Type B pancreatic cell (in vitro differentiated cells): ENCODE measurements at regions not wholly inside any gene's neighbourhood (a gene's known extent, or its start where the extent isn't known, plus 50 kb on each side); places are given as distances from the start of the nearest gene placed in this dataset.

Source experiments
- DNase-seq: peaks from one replicate; pipeline ENCODE4 v3.0.0; 2021; ENCODE audit warnings: mixed read lengths; ENCODE audit not compliant: unreplicated experiment; ENCODE audit errors: extremely low spot score
- H3K27ac Mint-ChIP-seq: 2 replicates; pipeline ENCODE4 v1.8.0; 2021; ENCODE audit warnings: mild to moderate bottlenecking, mixed read lengths
- H3K27me3 Mint-ChIP-seq: 2 replicates; pipeline ENCODE4 v1.8.0; 2021; ENCODE audit warnings: mixed read lengths
- H3K36me3 Mint-ChIP-seq: 2 replicates; pipeline ENCODE4 v1.8.0; 2021; ENCODE audit warnings: mixed read lengths
- H3K4me1 Mint-ChIP-seq: one replicate; pipeline ENCODE4 v1.8.0; 2021; ENCODE audit warnings: mixed read lengths; ENCODE audit not compliant: unreplicated experiment
- H3K4me3 Mint-ChIP-seq: 2 replicates; pipeline ENCODE4 v1.8.0; 2021; ENCODE audit warnings: mild to moderate bottlenecking, mixed read lengths
- H3K9me3 Mint-ChIP-seq: 2 replicates; pipeline ENCODE4 v1.8.0; 2021; ENCODE audit warnings: mixed read lengths
- CTCF ChIP-seq: fragments of 200-600 bp; sonication (generic); conservative IDR thresholded peaks from 2 replicates; pipeline ENCODE4 v1.5.0; 2021; ENCODE audit warnings: antibody characterized with exemption, mild to moderate bottlenecking

GRCh38 chr21:35351434-35351833 is 302.3 kb upstream of the RUNX1 start:
- Mint-ChIP-seq H3K27ac (no peak overlapping the region), H3K4me1 (peaks cover 4% of the 10 kb centered on the region), H3K4me3 (no peak overlapping the region), H3K36me3 (no peaks in the 10 kb centered on the region), H3K9me3 (no peaks in the 10 kb centered on the region), H3K27me3 (peaks cover 14% of the 10 kb centered on the region)
- no peak for TF ChIP-seq CTCF
- DNase-seq, result no peak

- no peaks in the 10 kb centered on the region for H3K36me3 Mint-ChIP-seq
- DNase-seq, result no peak
- peaks cover 14% of the 10 kb centered on the region for H3K27me3 Mint-ChIP-seq
- peaks cover 4% of the 10 kb centered on the region for H3K4me1 Mint-ChIP-seq
- no peak overlapping the region for H3K27ac Mint-ChIP-seq
- H3K9me3 Mint-ChIP-seq, result no peaks in the 10 kb centered on the region
- TF ChIP-seq CTCF, result no peak
- H3K4me3 Mint-ChIP-seq, result no peak overlapping the region
Measured at GRCh38 chr21:35350965-35351364, 301.9 kb upstream of the RUNX1 start.

- no peak for TF ChIP-seq CTCF
Measured at GRCh38 chr21:35349376-35350080, 300.4 kb upstream of the RUNX1 start.

GRCh38 chr21:35348686-35349085 is 299.6 kb upstream of the RUNX1 start:
- no peaks in the 10 kb centered on the region for H3K36me3 Mint-ChIP-seq
- no peak for TF ChIP-seq CTCF
- no peak for DNase-seq
- H3K4me1 Mint-ChIP-seq, result peaks cover 4% of the 10 kb centered on the region
- no peaks in the 10 kb centered on the region for H3K9me3 Mint-ChIP-seq
- peaks cover 11% of the 10 kb centered on the region for H3K27me3 Mint-ChIP-seq
- no peak overlapping the region for H3K27ac Mint-ChIP-seq
- H3K4me3 Mint-ChIP-seq, result no peak overlapping the region

More at GRCh38 chr21:35349376-35350080, 300.4 kb upstream of the RUNX1 start:
- no peaks in the 10 kb centered on the region for H3K36me3 Mint-ChIP-seq
- peaks cover 14% of the 10 kb centered on the region for H3K27me3 Mint-ChIP-seq
- no peak for DNase-seq
- no peak overlapping the region for H3K4me3 Mint-ChIP-seq
- no peaks in the 10 kb centered on the region for H3K9me3 Mint-ChIP-seq
- H3K4me1 Mint-ChIP-seq, result peaks cover 4% of the 10 kb centered on the region
- no peak overlapping the region for H3K27ac Mint-ChIP-seq

GRCh38 chr21:35346697-35347096 is 297.6 kb upstream of the RUNX1 start:
- no peak for TF ChIP-seq CTCF
- Mint-ChIP-seq H3K27me3 (peaks cover 11% of the 10 kb centered on the region), H3K36me3 (no peaks in the 10 kb centered on the region), H3K9me3 (no peaks in the 10 kb centered on the region), H3K4me3 (no peak overlapping the region), H3K4me1 (peaks cover 4% of the 10 kb centered on the region), H3K27ac (no peak overlapping the region)
- no peak for DNase-seq
